ENCODE measurements at regions not wholly inside any gene's neighbourhood (a gene's known extent, or its start where the extent isn't known, plus 50 kb on each side); places are given as distances from the start of the nearest gene placed in this dataset.

DNA sequence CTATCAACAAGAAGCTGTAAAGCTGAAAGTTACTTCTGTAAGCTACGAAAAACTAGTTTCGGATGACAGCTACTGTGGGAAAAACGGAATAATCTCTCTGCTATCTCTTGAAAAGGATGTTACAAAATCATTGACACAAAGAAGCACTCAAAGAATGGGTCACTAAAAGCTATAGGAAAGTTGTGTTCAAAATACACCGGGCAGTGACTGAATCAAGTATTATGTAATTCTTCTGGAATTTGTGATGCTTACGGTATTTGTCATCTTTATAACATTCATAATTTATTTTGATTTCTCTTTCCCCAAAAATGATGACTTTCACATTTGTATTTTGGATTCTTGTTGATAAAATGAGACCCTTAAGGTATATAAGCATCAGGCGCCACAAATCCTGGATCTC lies 112.1 kb upstream of the KLF6 start:
- ATAC-seq (no peak), DNase-seq (ENCODE audit: low read depth, low spot score) (no peak)
- in situ Hi-C loops (cut with HindIII; ENCODE audit: low pct_unique_long_range_greater_than_20kb, low sequenced_read_pairs), result no loop called here
- Histone ChIP-seq H3K9me3 (ENCODE audit: control insufficient read depth, insufficient read depth, low read depth, low read length) (no peaks in the 10 kb centered on the region), H3K4me3 (ENCODE audit: low read depth in 2 of 2, low read length in 2 of 2) (no peak overlapping the region), H3K4me1 (ENCODE audit: control insufficient read depth, insufficient read depth, low read length) (peaks cover 46% of the 10 kb centered on the region), H3K27me3 (ENCODE audit: control insufficient read depth, insufficient read depth, low read length) (no peaks in the 10 kb centered on the region), H3K27ac (ENCODE audit: low read length) (peak overlapping the region; percentile 100), H3K36me3 (ENCODE audit: control insufficient read depth, insufficient read depth, low read length) (no peaks in the 10 kb centered on the region)
- POLR2A ChIA-PET, result interaction anchor here (0.7 to 1.3 kb wide), 2 partner anchors 8 to 122 kb away, joined by 3 to 9 read pairs; no protein-coding TSS in a partner anchor
- BruUV-seq (replicated peaks), result no TSS peak
- no peak for TF ChIP-seq SIN3A (IDR thresholded peaks at IDR 0.05; ENCODE audit: borderline replicate concordance, insufficient read depth, low read depth, low read length)
- TF ChIP-seq, protein P1, sequence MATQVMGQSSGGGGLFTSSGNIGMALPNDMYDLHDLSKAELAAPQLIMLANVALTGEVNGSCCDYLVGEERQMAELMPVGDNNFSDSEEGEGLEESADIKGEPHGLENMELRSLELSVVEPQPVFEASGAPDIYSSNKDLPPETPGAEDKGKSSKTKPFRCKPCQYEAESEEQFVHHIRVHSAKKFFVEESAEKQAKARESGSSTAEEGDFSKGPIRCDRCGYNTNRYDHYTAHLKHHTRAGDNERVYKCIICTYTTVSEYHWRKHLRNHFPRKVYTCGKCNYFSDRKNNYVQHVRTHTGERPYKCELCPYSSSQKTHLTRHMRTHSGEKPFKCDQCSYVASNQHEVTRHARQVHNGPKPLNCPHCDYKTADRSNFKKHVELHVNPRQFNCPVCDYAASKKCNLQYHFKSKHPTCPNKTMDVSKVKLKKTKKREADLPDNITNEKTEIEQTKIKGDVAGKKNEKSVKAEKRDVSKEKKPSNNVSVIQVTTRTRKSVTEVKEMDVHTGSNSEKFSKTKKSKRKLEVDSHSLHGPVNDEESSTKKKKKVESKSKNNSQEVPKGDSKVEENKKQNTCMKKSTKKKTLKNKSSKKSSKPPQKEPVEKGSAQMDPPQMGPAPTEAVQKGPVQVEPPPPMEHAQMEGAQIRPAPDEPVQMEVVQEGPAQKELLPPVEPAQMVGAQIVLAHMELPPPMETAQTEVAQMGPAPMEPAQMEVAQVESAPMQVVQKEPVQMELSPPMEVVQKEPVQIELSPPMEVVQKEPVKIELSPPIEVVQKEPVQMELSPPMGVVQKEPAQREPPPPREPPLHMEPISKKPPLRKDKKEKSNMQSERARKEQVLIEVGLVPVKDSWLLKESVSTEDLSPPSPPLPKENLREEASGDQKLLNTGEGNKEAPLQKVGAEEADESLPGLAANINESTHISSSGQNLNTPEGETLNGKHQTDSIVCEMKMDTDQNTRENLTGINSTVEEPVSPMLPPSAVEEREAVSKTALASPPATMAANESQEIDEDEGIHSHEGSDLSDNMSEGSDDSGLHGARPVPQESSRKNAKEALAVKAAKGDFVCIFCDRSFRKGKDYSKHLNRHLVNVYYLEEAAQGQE (IDR thresholded peaks at IDR 0.05; ENCODE audit: insufficient read depth in 1 of 2, low read depth in 2 of 2, low read length in 1 of 2), result no peak
- no peak for TF ChIP-seq POLR2AphosphoS5 (IDR thresholded peaks at IDR 0.05; ENCODE audit: low read depth, low read length)
- TF ChIP-seq TCF7L2 (IDR thresholded peaks at IDR 0.05; ENCODE audit: low read depth, low read length), result no peak
- TF ChIP-seq, protein P2, sequence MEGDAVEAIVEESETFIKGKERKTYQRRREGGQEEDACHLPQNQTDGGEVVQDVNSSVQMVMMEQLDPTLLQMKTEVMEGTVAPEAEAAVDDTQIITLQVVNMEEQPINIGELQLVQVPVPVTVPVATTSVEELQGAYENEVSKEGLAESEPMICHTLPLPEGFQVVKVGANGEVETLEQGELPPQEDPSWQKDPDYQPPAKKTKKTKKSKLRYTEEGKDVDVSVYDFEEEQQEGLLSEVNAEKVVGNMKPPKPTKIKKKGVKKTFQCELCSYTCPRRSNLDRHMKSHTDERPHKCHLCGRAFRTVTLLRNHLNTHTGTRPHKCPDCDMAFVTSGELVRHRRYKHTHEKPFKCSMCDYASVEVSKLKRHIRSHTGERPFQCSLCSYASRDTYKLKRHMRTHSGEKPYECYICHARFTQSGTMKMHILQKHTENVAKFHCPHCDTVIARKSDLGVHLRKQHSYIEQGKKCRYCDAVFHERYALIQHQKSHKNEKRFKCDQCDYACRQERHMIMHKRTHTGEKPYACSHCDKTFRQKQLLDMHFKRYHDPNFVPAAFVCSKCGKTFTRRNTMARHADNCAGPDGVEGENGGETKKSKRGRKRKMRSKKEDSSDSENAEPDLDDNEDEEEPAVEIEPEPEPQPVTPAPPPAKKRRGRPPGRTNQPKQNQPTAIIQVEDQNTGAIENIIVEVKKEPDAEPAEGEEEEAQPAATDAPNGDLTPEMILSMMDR (IDR thresholded peaks at IDR 0.05), result no peak
- intact Hi-C loops (cut with micrococcal nuclease; ENCODE audit: unreplicated experiment), result no loop called here
- CTCF ChIA-PET, result no interaction called here

DNA sequence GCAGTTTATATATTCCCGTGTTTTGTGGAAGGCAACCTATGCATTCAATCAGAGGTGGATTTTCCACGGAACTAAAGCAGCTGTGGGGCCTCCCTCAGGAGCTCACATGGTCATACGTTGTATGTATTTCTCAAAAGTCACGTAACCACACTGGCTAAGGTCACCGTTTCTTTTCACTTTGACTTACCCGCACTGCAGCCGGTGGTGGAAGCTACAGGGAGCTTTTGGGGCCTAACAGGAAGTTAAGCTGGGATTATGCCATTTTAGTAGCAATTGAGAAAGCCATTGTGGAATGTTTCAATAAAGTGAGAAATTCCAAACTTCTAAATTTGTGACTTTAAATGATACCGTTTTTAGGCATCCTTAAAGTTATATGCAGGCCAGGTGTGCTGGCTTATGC lies 111.2 kb upstream of the KLF6 start:
- H3K27ac ChIP-seq (ENCODE audit: low read length), result peak overlapping the region; percentile 100
- no peaks in the 10 kb centered on the region for H3K9me3 ChIP-seq (ENCODE audit: control insufficient read depth, insufficient read depth, low read depth, low read length)
- no peaks in the 10 kb centered on the region for H3K27me3 ChIP-seq (ENCODE audit: control insufficient read depth, insufficient read depth, low read length)
- POLR2A ChIA-PET, result no interaction called here
- intact Hi-C loops (cut with micrococcal nuclease; ENCODE audit: unreplicated experiment), result no loop called here
- no peaks in the 10 kb centered on the region for H3K36me3 ChIP-seq (ENCODE audit: control insufficient read depth, insufficient read depth, low read length)
- H3K4me1 ChIP-seq (ENCODE audit: control insufficient read depth, insufficient read depth, low read length), result peaks cover 43% of the 10 kb centered on the region
- no TSS peak for BruUV-seq (replicated peaks)
- no peak for ATAC-seq
- in situ Hi-C loops (cut with HindIII; ENCODE audit: low pct_unique_long_range_greater_than_20kb, low sequenced_read_pairs), result no loop called here
- H3K4me3 ChIP-seq (ENCODE audit: low read depth in 2 of 2, low read length in 2 of 2), result no peak overlapping the region
- no peak for DNase-seq (ENCODE audit: low read depth, low spot score)
- TF ChIP-seq TCF7L2 (IDR thresholded peaks at IDR 0.05; ENCODE audit: low read depth, low read length) (no peak), SIN3A (IDR thresholded peaks at IDR 0.05; ENCODE audit: borderline replicate concordance, insufficient read depth, low read depth, low read length) (no peak), POLR2AphosphoS5 (IDR thresholded peaks at IDR 0.05; ENCODE audit: low read depth, low read length) (no peak)
- TF ChIP-seq, protein P2 (IDR thresholded peaks at IDR 0.05), result no peak
- TF ChIP-seq, protein P1 (IDR thresholded peaks at IDR 0.05; ENCODE audit: insufficient read depth in 1 of 2, low read depth in 2 of 2, low read length in 1 of 2), result no peak
- CTCF ChIA-PET, result no interaction called here

Measured in Panc1 (cell line).